ENCODE measurements at regions not wholly inside any gene's neighbourhood (a gene's known extent, or its start where the extent isn't known, plus 50 kb on each side); places are given as distances from the start of the nearest gene placed in this dataset.

- TF ChIP-seq NR1H2 (CRISPR knock-in tag; IDR thresholded peaks at IDR 0.05; ENCODE audit: borderline replicate concordance, low read depth) = no peak
- no peak for TF ChIP-seq CTCF (CRISPR knock-in tag; IDR thresholded peaks at IDR 0.05)
- no peak for TF ChIP-seq CHD4 (IDR thresholded peaks at IDR 0.05; ENCODE audit: borderline replicate concordance, low read length)
- TF ChIP-seq ZFP36 (IDR thresholded peaks at IDR 0.05; ENCODE audit: borderline replicate concordance, low read depth, low read length, partially characterized antibody) = no peak
- TF ChIP-seq REST (IDR thresholded peaks at IDR 0.05; ENCODE audit: borderline replicate concordance in 1 of 2, low read depth in 1 of 2, low read length in 2 of 2) = no peak
- TF ChIP-seq NFRKB (IDR thresholded peaks at IDR 0.05) = no peak
- TF ChIP-seq U2AF1 (optimal IDR thresholded peaks at IDR 0.05; ENCODE audit: low read depth, low read length) = no peak
- no peak for TF ChIP-seq POLR2AphosphoS5 (IDR thresholded peaks at IDR 0.05; ENCODE audit: low read depth, low read length)
- no peak for TF ChIP-seq ZNF235 (CRISPR knock-in tag; IDR thresholded peaks at IDR 0.05; ENCODE audit: borderline replicate concordance)
- TF ChIP-seq ZNF564 (CRISPR knock-in tag; IDR thresholded peaks at IDR 0.05) = no peak
- no peak for TF ChIP-seq PBX3 (CRISPR knock-in tag; IDR thresholded peaks at IDR 0.05; ENCODE audit: borderline replicate concordance)
- TF ChIP-seq BHLHE40 (IDR thresholded peaks at IDR 0.05; ENCODE audit: low read length) = no peak
- TF ChIP-seq SIN3A (IDR thresholded peaks at IDR 0.05; ENCODE audit: borderline replicate concordance, low read depth, low read length) = no peak
- TF ChIP-seq RAD21 (CRISPR knock-in tag; IDR thresholded peaks at IDR 0.05) = no peak
Measured at GRCh38 chr14:51495319-51495718, 156.4 kb upstream of the FRMD6 start.

Data from HepG2 (cell line).